SK-N-SH (cell line): ENCODE measurements at regions not wholly inside any gene's neighbourhood (a gene's known extent, or its start where the extent isn't known, plus 50 kb on each side); places are given as distances from the start of the nearest gene placed in this dataset.

ENCODE experiments used
- CTCF ChIA-PET: fragments of 300-600, 350-600 bp; formaldehyde crosslinking; extraction: SDS; loops from one replicate; lab custom pipeline; 2021; lab: Yijun Ruan, JAX
- POLR2A ChIA-PET: fragments of 350-600 bp; sonication (Branson Sonifier 250); formaldehyde crosslinking; extraction: SDS; loops from one replicate; lab custom pipeline; 2020; ENCODE audit warnings: antibody characterized with exemption, inconsistent platforms; lab: Yijun Ruan, JAX
- DNase-seq: peaks from one replicate; pipeline ENCODE4 v3.0.0; 2012
- H2AFZ ChIP-seq: fragments of 200-600 bp; sonication (generic); 2 replicates; pipeline ENCODE4 v1.8.1; 2016; ENCODE audit warnings: antibody characterized with exemption, mild to moderate bottlenecking, low read depth
- H3F3A ChIP-seq: fragments of 200-600 bp; sonication (generic); replicated peaks from 2 replicates; pipeline ENCODE3; 2016; ENCODE audit warnings: antibody characterized with exemption, mild to moderate bottlenecking; ENCODE audit not compliant: insufficient read depth
- H3K27ac ChIP-seq, 2 experiments: fragments of 200-500 bp in 1 of 2; fragments of 200-600 bp in 1 of 2; sonication (Bioruptor generic) in 1 of 2; sonication (generic), shearing (Covaris generic) in 1 of 2; 2 replicates each; pipeline versions ENCODE4 v1.5.1 to v1.6.1; 2014 to 2016; ENCODE audit warnings: low read depth in 2 of 2, inconsistent platforms in 1 of 2, low read length in 1 of 2, mild to moderate bottlenecking in 1 of 2, mixed read lengths in 1 of 2
- H3K27me3 ChIP-seq: fragments of 200-600 bp; sonication (generic), shearing (Covaris generic); 2 replicates; pipeline ENCODE4 v1.6.1; 2016; ENCODE audit warnings: mixed run types; ENCODE audit not compliant: insufficient read depth
- H3K36me3 ChIP-seq, 2 experiments: fragments of 200-500 bp in 1 of 2; fragments of 200-600 bp in 1 of 2; sonication (Bioruptor generic) in 1 of 2; sonication (generic) in 1 of 2; replicated peaks in 1 of 2; 2 replicates each; pipeline versions ENCODE3 to v1.5.1; 2014 to 2016; ENCODE audit warnings: low read length in 1 of 2, mild to moderate bottlenecking in 1 of 2; ENCODE audit not compliant: insufficient read depth in 2 of 2, control insufficient read depth in 1 of 2
- H3K4me1 ChIP-seq, 2 experiments: fragments of 200-500 bp in 1 of 2; fragments of 200-600 bp in 1 of 2; sonication (Bioruptor generic) in 1 of 2; sonication (generic), shearing (Covaris generic) in 1 of 2; 2 replicates each; pipeline versions ENCODE4 v1.5.1 to v1.6.1; 2014 to 2016; ENCODE audit warnings: low read depth in 1 of 2, low read length in 1 of 2, mixed run types in 1 of 2; ENCODE audit not compliant: insufficient read depth in 2 of 2, control insufficient read depth in 1 of 2
- H3K4me2 ChIP-seq: fragments of 200-600 bp; sonication (generic), shearing (Covaris generic); 2 replicates; pipeline ENCODE4 v1.6.1; 2017; ENCODE audit warnings: mixed run types
- H3K4me3 ChIP-seq, 2 experiments: fragments of 200-500 bp in 1 of 2; fragments of 200-600 bp in 1 of 2; sonication (Bioruptor generic) in 1 of 2; sonication (generic), shearing (Covaris generic) in 1 of 2; 2 replicates each; pipeline versions ENCODE4 v1.5.1 to v1.8.1; 2014 to 2016; ENCODE audit warnings: low read depth in 2 of 2, inconsistent platforms in 1 of 2, low read length in 1 of 2, mild to moderate bottlenecking in 1 of 2, mixed read lengths in 1 of 2, moderate library complexity in 1 of 2
- H3K79me2 ChIP-seq: fragments of 200-600 bp; sonication (generic); 2 replicates; pipeline ENCODE4 v1.8.1; 2017; ENCODE audit warnings: mild to moderate bottlenecking; ENCODE audit not compliant: insufficient read depth
- H3K9ac ChIP-seq: fragments of 200-600 bp; sonication (generic); 2 replicates; pipeline ENCODE4 v1.6.1; 2017; ENCODE audit warnings: mixed run types
- H3K9me2 ChIP-seq: fragments of 200-600 bp; sonication (generic); 2 replicates; pipeline ENCODE4 v1.6.1; 2017; ENCODE audit warnings: mixed run types
- H3K9me3 ChIP-seq: fragments of 200-600 bp; sonication (generic); 2 replicates; pipeline ENCODE4 v1.6.1; 2017; ENCODE audit warnings: mixed run types, mild to moderate bottlenecking, moderate library complexity
- H4K20me1 ChIP-seq: fragments of 200-600 bp; sonication (generic); 2 replicates; pipeline ENCODE4 v1.6.1; 2017; ENCODE audit warnings: mild to moderate bottlenecking, mixed run types; ENCODE audit not compliant: insufficient read depth
- CHD2 ChIP-seq: fragments of 150-350 bp; IDR thresholded peaks from 2 replicates; pipeline ENCODE4 v1.6.1; 2018; ENCODE audit warnings: low read length; ENCODE audit not compliant: partially characterized antibody
- EP300 ChIP-seq, 2 experiments: IDR thresholded peaks; 2 replicates each; pipeline versions ENCODE4 v1.4.0 to v1.6.1; 2012; ENCODE audit warnings: borderline replicate concordance in 1 of 2, low read depth in 1 of 2, low read length in 1 of 2
- EZH2phosphoT487 ChIP-seq: fragments of 200-600 bp; sonication (generic); IDR thresholded peaks from 2 replicates; pipeline ENCODE4 v1.6.1; 2017; ENCODE audit warnings: low read depth, mixed run types, mild to moderate bottlenecking, antibody characterized with exemption, moderate library complexity, borderline replicate concordance
- IRF3 ChIP-seq: fragments of 150-350 bp; IDR thresholded peaks from 2 replicates; pipeline ENCODE4 v1.6.1; 2016; ENCODE audit warnings: mild to moderate bottlenecking, low read depth, low read length
- JUND ChIP-seq: IDR thresholded peaks from 2 replicates; pipeline ENCODE4 v1.4.0; 2012
- MAX ChIP-seq: IDR thresholded peaks from 2 replicates; pipeline ENCODE4 v1.4.0; 2012; ENCODE audit warnings: low read depth
- MEF2A ChIP-seq: IDR thresholded peaks from 2 replicates; pipeline ENCODE4 v1.4.0; 2012; ENCODE audit warnings: low read depth, borderline replicate concordance
- NFIC ChIP-seq: IDR thresholded peaks from 2 replicates; pipeline ENCODE4 v1.4.0; 2012; ENCODE audit warnings: borderline replicate concordance
- PBX3 ChIP-seq: IDR thresholded peaks from 2 replicates; pipeline ENCODE4; 2012
- RCOR1 ChIP-seq: fragments of 150-350 bp; IDR thresholded peaks from 2 replicates; pipeline ENCODE4 v1.6.1; 2017; ENCODE audit warnings: antibody characterized with exemption, low read length
- TAF1 ChIP-seq: IDR thresholded peaks from 2 replicates; pipeline ENCODE4 v1.6.1; 2012; ENCODE audit warnings: low read depth, mild to moderate bottlenecking, low read length, moderate library complexity, borderline replicate concordance
- TEAD4 ChIP-seq: IDR thresholded peaks from 2 replicates; pipeline ENCODE4 v1.4.0; 2012; ENCODE audit warnings: mild to moderate bottlenecking, borderline replicate concordance; ENCODE audit not compliant: insufficient read depth
- USF1 ChIP-seq: IDR thresholded peaks from 2 replicates; pipeline ENCODE4 v1.4.0; 2012; ENCODE audit warnings: low read depth, borderline replicate concordance
- ZBTB33 ChIP-seq: IDR thresholded peaks from 2 replicates; pipeline ENCODE4 v1.4.0; 2012; ENCODE audit warnings: low read depth, borderline replicate concordance
- WGBS: methylation state at CpG from one replicate; pipeline ENCODE4 v1.1.6; 2017; ENCODE audit warnings: low lambda C conversion rate; 5-methylcytosine and 5-hydroxymethylcytosine counted together

- TF ChIP-seq ZBTB33 (no peak), MEF2A (no peak), CHD2 (no peak), RCOR1 (no peak)
- TF ChIP-seq, all 33 proteins: peak for 0
These were observed 146.6 kb upstream of the CAND1 start (continued) for GRCh38 chr12:67122584-67122983.

- ChIA-PET CTCF (no interaction called here), POLR2A (no interaction called here)
- no peaks in the 10 kb centered on the region for H3K9me3 ChIP-seq
- H3K4me3 ChIP-seq: no peak overlapping the region
- H3F3A ChIP-seq: no peaks in the 10 kb centered on the region
- 36% methylated on average over 1 of the region's 1 CpG for WGBS
- no peaks in the 10 kb centered on the region for H3K79me2 ChIP-seq
- no peak for TF ChIP-seq EZH2phosphoT487
- TF ChIP-seq USF1: no peak
- no peak for TF ChIP-seq IRF3
- TF ChIP-seq NFIC: no peak
- TF ChIP-seq EP300 (IDR thresholded peaks at IDR 0.05; ENCODE audit: borderline replicate concordance in 1 of 2, low read depth in 1 of 2, low read length in 1 of 2): no peak
- no peak for TF ChIP-seq TAF1
- TF ChIP-seq JUND: no peak
- no peak for TF ChIP-seq TEAD4
- TF ChIP-seq PBX3: no peak
- no peak for TF ChIP-seq MAX
- no peak overlapping the region for H3K27ac ChIP-seq
- H2AFZ ChIP-seq: no peak overlapping the region
- no peaks in the 10 kb centered on the region for H3K9me2 ChIP-seq
- DNase-seq: no peak
- H3K4me1 ChIP-seq: no peaks in the 10 kb centered on the region
- no peaks in the 10 kb centered on the region for H4K20me1 ChIP-seq
- no peaks in the 10 kb centered on the region for H3K36me3 ChIP-seq
- H3K4me2 ChIP-seq: no peak overlapping the region
- H3K9ac ChIP-seq: no peak overlapping the region
- H3K27me3 ChIP-seq: no peaks in the 10 kb centered on the region; the same call in 1 of the 2 replicates
These were observed 131.9 kb upstream of the CAND1 start for GRCh38 chr12:67137256-67137655.
